Activated CD4-positive, CD25-positive, alpha-beta regulatory T cell treated with anti-CD3 and anti-CD28 coated beads, Interleukin-2, amount 50 U/mL, for 72 hours (primary cell): ENCODE measurements at regions not wholly inside any gene's neighbourhood (a gene's known extent, or its start where the extent isn't known, plus 50 kb on each side); places are given as distances from the start of the nearest gene placed in this dataset.

Source experiments
- DNase-seq: peaks from one replicate; pipeline ENCODE4 v3.0.0; 2021

DNA sequence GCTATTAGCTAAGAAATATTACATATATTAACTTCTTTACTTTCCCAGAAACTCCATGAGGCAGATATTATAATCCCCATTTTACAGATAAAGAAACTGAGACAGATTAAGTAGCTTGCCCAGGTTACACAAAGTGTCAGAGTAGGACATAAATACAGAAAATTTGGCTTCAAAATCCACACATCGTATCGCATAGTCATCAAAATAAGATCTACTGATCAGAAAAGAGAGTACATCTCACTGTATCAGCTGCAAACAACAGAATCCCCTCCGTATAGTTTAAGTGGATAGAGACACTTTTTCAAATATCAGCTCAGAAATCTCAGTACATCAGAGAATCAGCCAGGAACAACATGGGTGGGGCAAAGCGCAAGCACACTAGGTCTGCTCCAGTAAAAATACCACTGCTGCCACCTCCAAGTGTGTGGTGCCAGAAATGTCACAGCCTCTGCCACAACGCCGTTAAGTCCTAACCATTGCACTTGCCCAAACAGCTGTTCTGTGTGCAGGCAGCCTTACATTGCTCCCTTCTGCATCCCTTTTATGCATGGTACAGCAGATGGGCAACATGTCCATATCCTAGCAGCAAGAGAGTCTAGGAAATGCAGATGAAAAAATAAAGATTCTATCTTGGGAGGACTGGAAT lies 204.8 kb downstream of the KLF12 start:
- no peak for DNase-seq

- DNase-seq: no peak
Observed at GRCh38 chr13:73924607-73925006, 209.6 kb downstream of the KLF12 start.

DNA sequence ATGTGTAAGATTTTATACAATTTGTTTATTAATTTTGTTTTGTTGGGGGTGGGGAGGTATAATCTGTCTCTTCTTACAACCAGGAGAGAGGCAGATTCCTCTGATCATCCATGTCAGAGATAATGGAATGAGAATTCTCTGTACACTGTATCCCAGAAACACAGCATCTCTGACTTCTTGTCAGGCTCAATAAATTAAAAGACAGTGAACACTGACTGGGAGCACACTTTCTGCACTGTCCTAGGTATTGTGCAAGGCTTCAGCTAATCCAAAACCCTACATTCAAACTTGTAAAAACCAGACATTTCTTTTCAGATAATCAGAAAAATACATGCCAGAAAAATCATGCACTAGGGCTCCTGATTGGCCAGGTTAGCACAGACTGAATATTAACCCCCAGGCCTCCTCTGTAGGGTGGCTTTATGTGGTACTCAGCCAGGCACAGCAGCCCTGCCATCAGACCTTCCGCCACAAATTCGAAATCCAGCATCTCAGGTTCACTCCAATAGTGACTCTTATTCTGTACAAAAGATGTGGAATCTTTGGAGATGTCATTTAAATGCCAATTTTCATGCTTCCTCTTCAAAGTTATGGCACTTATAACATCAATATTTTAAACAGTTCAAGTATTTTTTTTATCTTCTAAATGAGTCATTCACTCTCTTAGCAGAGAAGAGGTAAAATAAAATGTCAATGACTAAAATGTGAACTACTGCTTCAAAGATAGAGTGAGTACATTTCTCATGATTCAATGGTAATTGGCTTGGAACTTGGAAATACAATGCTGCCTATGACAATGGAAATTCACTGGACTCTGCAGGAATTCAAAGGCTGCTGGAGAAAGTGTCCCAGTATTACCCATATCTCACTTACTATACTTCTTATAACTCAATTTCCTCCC lies 211.5 kb downstream of the KLF12 start:
- no peak for DNase-seq

GRCh38 chr13:73918691-73919090 lies 215.5 kb downstream of the KLF12 start:
- DNase-seq: no peak

DNA sequence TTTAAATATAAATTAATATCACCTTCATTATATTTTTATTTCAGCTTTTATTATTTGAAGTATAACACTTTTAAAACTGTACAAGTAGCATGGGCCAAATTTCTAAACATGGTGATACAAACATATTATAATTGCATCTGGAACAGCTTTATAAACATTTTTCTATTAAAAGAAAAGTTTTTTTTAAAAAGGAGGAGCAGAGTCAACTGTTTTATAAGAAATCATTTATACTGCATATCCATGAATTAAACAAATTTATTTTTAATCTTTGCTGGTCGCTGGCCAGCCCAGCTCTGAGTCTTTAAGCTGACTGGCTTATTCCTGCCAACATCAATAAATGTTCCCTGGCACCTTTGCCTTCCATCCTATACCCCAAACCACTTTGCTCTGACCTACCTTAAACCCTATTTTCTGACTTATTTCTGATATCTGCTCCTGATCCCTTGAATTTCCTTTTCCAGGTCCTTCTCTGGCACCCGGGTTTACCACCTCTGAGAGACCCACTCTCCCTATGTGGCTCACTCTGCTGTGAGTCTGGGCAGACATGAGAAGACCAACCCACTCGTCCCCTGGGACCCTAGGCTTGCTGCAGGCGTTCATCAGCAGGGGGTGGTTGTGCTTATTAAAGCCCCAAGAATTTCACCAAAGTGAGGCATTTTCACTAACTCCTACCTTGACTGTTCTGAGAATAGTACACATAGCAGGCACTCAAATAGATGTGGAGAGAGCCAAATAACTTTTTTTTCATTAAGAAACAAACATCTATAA lies 220.3 kb downstream of the KLF12 start:
- DNase-seq: no peak

DNA sequence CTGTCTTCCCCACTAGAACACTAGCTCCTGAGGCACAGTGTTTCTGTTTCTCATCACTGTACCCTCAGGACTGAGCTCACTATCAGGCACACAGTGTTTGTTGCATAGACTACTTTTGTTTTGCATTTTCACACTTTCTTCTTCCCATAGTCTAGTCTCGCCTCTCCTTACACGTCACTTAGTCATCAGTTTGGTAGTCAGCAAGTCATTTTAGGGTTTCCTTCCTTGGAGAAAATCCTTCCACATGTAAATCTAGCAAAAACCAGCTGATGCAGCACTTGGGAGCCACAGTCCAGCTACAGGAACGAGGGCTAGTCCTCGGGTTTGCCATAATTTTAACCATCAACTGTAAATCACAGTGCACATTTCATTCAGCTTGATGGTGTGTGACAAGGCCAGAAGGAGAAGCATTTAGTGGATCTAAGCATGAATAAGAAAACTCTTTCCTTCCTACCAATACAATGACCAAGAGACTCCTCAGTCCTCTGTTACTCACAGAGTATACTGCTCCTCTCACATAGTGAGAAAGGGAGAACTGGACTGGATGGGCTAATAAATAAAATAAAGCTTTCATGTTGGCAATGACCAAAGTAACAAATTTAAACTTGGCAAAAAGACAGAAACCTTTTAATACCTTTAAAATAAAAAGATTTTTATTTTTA lies 221.0 kb downstream of the KLF12 start:
- DNase-seq: no peak

GRCh38 chr13:73911361-73911760 lies 222.8 kb downstream of the KLF12 start:
- no peak for DNase-seq

DNA sequence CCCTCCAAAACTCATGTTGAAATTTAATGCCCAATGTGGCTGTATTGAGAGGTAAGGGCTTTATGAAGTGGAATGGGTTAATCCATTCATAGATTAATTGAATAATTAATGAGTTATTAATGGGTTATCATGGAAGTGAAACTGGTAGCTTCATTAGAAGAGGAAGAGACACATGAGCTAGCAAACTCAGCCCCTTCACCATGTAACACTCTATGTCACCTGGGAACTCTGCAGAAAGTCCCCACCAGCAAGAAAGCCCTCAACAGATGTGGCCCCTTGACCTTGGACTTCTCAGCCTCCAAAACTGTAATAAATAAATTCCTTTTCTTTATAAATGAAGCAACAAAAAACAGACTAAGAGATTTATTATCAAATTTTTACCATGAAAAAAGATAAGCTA lies 223.5 kb downstream of the KLF12 start:
- no peak for DNase-seq

- no peak for DNase-seq
Observed at GRCh38 chr13:73908809-73909208, 225.4 kb downstream of the KLF12 start.

GRCh38 chr13:73904625-73905024 lies 229.6 kb downstream of the KLF12 start:
- DNase-seq: no peak

- DNase-seq: no peak
Observed at GRCh38 chr13:73903561-73903960, 230.6 kb downstream of the KLF12 start.

GRCh38 chr13:73902847-73903246 lies 231.4 kb downstream of the KLF12 start:
- DNase-seq: no peak

- no peak for DNase-seq
Observed at GRCh38 chr13:73902296-73902695, 231.9 kb downstream of the KLF12 start.

DNA sequence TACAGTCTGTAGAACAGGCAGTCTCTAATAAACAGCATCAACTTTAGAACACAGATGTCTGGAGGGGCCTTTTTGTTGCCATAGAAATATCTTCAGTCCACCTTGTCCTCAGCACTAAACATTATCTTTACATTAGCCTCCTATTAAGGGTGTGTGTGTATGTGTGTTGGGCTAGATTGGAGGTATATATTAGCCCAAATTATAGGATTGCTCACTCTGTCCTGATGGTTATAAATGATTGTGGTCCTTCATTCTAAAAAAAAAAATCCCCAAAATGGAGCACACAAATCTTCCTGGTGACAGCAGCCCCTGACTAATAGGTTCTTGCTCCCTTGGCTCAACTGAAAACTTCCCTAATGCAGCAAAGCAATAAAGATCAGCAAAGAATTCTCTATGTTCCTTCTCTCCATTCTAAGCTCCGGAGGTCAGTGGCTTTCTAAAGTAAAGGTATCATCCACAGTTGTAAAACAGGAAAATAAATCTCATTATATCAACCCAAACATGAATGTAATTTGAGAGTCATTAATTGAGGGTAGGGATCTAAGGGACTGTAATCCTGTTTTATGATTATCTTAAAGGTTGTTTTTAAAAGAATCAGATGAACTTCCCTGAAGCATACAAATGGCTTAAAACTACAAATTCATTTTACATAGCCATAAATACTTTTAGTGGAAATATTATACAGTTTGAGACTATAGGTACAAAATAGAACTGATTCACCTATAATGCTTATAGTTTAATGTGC lies 232.7 kb downstream of the KLF12 start:
- no peak for DNase-seq

DNA sequence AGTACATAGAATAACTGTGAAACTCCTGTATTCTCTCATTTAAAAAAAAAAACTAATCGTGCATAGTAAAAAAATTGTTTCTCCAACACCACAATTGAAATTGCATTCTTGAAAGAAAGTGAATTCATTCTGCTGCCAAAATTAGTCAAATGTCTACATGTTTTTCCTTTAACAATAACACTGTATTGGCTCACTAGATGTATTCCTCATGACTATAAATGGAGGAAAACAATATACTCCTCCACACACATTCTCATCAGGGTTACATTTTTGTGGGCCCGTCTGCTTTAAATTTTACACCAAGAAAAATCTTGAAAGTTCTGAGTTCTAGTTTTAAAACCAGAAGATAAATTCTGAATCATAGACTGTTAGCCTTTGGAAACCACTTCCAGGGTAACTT lies 233.6 kb downstream of the KLF12 start:
- no peak for DNase-seq

GRCh38 chr13:73898899-73899298 lies 235.3 kb downstream of the KLF12 start:
- DNase-seq: no peak

GRCh38 chr13:73898276-73898675 lies 235.9 kb downstream of the KLF12 start:
- no peak for DNase-seq

DNA sequence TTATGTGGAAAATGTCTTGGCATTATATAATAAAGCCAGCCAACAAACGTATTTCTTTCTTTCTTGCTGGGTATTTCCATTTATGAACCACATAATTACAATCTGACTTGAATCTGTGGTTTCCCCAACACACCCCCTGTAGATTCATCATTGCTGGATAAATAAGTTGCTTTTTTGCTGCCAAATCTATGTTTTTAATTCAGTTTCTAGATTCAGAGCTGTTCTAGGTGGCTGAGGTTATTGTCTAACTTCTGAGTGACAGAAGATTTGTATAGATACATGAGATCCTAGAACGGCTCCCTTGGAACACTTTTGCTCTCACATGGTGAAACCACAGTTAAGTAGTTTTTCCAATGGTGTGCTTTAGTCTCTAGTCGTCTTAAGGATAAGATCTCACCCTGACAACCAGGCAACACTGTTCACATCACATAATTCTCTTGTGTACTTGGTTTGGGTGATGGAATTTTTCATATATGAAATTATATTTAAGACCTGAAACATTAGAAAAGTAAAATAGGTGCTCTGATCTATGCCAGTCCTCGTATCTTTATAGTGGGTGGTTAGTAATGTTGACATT lies 239.1 kb downstream of the KLF12 start:
- DNase-seq: no peak

GRCh38 chr13:73893833-73894232 lies 240.4 kb downstream of the KLF12 start:
- no peak for DNase-seq

- no peak for DNase-seq
Observed at GRCh38 chr13:73891805-73892204, 242.4 kb downstream of the KLF12 start.

GRCh38 chr13:73883162-73883561 lies 251.0 kb downstream of the KLF12 start:
- no peak for DNase-seq

- no peak for DNase-seq
Observed at GRCh38 chr13:73880365-73880764, 253.8 kb downstream of the KLF12 start.
